GM12878 (cell line): ENCODE measurements at regions not wholly inside any gene's neighbourhood (a gene's known extent, or its start where the extent isn't known, plus 50 kb on each side); places are given as distances from the start of the nearest gene placed in this dataset.

Experiments
- ATAC-seq: fragments of 200-7000 bp; cut with Tn5 transposase; 3 replicates; pipeline ENCODE4 v1.9.1; 2020; ENCODE audit warnings: mild to moderate bottlenecking, moderate library complexity
- BruUV-seq: library from RNA; stranded (reverse); fragments of 400-500 nt; replicated peaks from 2 replicates; lab custom pipeline; 2021; lab: Mats Ljungman, UMichigan
- CTCF ChIA-PET: fragments of 300-600 bp; sonication (Branson Sonifier 250); formaldehyde crosslinking; extraction: SDS; loops from one replicate; lab custom pipeline; 2021; ENCODE audit warnings: inconsistent platforms; lab: Yijun Ruan, JAX
- POLR2A ChIA-PET: fragments of 350-600 bp; formaldehyde crosslinking; extraction: SDS; loops from one replicate; lab custom pipeline; 2021; ENCODE audit warnings: inconsistent platforms; lab: Charles Lee
- RAD21 ChIA-PET: fragments of 300-600 bp; sonication (Branson Sonifier 250); formaldehyde crosslinking; loops from one replicate; lab custom pipeline; 2023; ENCODE audit warnings: antibody characterized with exemption; ENCODE audit not compliant: unreplicated experiment; lab: Charles Lee
- SMC1A ChIA-PET: fragments of 300-600 bp; sonication (Branson Sonifier 250); formaldehyde crosslinking; loops from one replicate; lab custom pipeline; 2023; ENCODE audit not compliant: unreplicated experiment, uncharacterized antibody; lab: Charles Lee
- DNase-seq: peaks from one replicate; pipeline ENCODE4 v3.0.0-alpha.2; 2011; ENCODE audit warnings: low read depth, low spot score
- FAIRE-seq: peaks from 3 replicates; lab custom pipeline; 2011; peaks lifted over from hg19 to GRCh38; lab: Jason Lieb, UNC
- H2AFZ ChIP-seq: 2 replicates; pipeline ENCODE4 v1.6.0; 2011; ENCODE audit warnings: low read depth, low read length, control low read depth; ENCODE audit not compliant: control insufficient read depth
- H3K27ac ChIP-seq: 2 replicates; pipeline ENCODE4 v1.5.1; 2011; ENCODE audit warnings: control low read depth; ENCODE audit not compliant: control insufficient read depth, insufficient read depth
- H3K27me3 ChIP-seq, 2 experiments: replicated peaks in 1 of 2; 2 replicates each; pipeline versions ENCODE4 v1.6.0 to v1.6.1; 2011; ENCODE audit warnings: low read length in 1 of 2; ENCODE audit not compliant: control insufficient read depth in 2 of 2, insufficient read depth in 2 of 2
- H3K36me3 ChIP-seq, 2 experiments: 2 replicates each; pipeline ENCODE4 v1.5.1; 2011; ENCODE audit warnings: low read length in 1 of 2; ENCODE audit not compliant: control insufficient read depth in 2 of 2, insufficient read depth in 2 of 2
- H3K4me1 ChIP-seq: 2 replicates; pipeline ENCODE4 v1.6.1; 2011; ENCODE audit warnings: mild to moderate bottlenecking, low read length, moderate library complexity, mixed read lengths; ENCODE audit not compliant: control insufficient read depth, insufficient read depth
- H3K4me2 ChIP-seq: 2 replicates; pipeline ENCODE4 v1.6.0; 2011; ENCODE audit warnings: control low read depth; ENCODE audit not compliant: control insufficient read depth, insufficient read depth
- H3K4me3 ChIP-seq: fragments of 200-600 bp; sonication (generic); 2 replicates; pipeline ENCODE4 v1.5.1; 2016
- H3K79me2 ChIP-seq: 2 replicates; pipeline ENCODE4 v1.6.0; 2011; ENCODE audit warnings: low read length; ENCODE audit not compliant: control insufficient read depth, insufficient read depth
- H3K9ac ChIP-seq: 2 replicates; pipeline ENCODE4 v1.8.0; 2011; ENCODE audit warnings: low read length, control low read depth, mixed read lengths; ENCODE audit not compliant: control insufficient read depth, insufficient read depth
- H3K9me3 ChIP-seq: replicated peaks from 3 replicates; pipeline ENCODE4 v1.5.1; 2011; ENCODE audit warnings: mild to moderate bottlenecking, low read length; ENCODE audit not compliant: control insufficient read depth, insufficient read depth
- H4K20me1 ChIP-seq: 2 replicates; pipeline ENCODE4 v1.6.0; 2011; ENCODE audit not compliant: control insufficient read depth, insufficient read depth
- LARP7 ChIP-seq: fragments of 450-650 bp; IDR thresholded peaks from 2 replicates; pipeline ENCODE4 v1.6.1; 2017; ENCODE audit warnings: mild to moderate bottlenecking
- POLR2AphosphoS2 ChIP-seq: IDR thresholded peaks from 2 replicates; pipeline ENCODE4 v1.6.1; 2011; ENCODE audit warnings: low read depth, mild to moderate bottlenecking, low read length, improper control_type of control experiment, moderate library complexity
- RAD51 ChIP-seq: fragments of 450-650 bp; IDR thresholded peaks from 2 replicates; pipeline ENCODE4 v1.6.1; 2016; ENCODE audit warnings: moderate library complexity, mild to moderate bottlenecking, inconsistent platforms
- RB1 ChIP-seq: fragments of 450-650 bp; formaldehyde crosslinking; IDR thresholded peaks from 2 replicates; pipeline ENCODE4 v1.6.1; 2017; ENCODE audit warnings: mild to moderate bottlenecking, borderline replicate concordance
- SIN3A ChIP-seq: IDR thresholded peaks from 2 replicates; pipeline ENCODE4 v1.6.1; 2012; ENCODE audit warnings: low read depth, low read length, improper control_type of control experiment
- WGBS: methylation state at CpG from one replicate; pipeline ENCODE4 v1.1.6; 2016; ENCODE audit warnings: low lambda C conversion rate; ENCODE audit not compliant: insufficient replicate concordance, insufficient coverage; ENCODE audit errors: missing lambda C conversion rate; 5-methylcytosine and 5-hydroxymethylcytosine counted together
- in situ Hi-C: fragments of 300-500 bp; cut with MboI; formaldehyde crosslinking; loops from 9 replicates; pipeline ENCODE4 v1.14.3; 2018; ENCODE audit warnings: mixed read lengths
- intact Hi-C: fragments of 100-400 bp; cut with micrococcal nuclease; formaldehyde crosslinking; loops from one replicate; pipeline ENCODE4 v1.14.2; 2022; ENCODE audit not compliant: unreplicated experiment

- Histone ChIP-seq H3K4me3 (no peak overlapping the region), H3K36me3 (no peaks in the 10 kb centered on the region), H3K79me2 (no peaks in the 10 kb centered on the region), H3K4me1 (no peaks in the 10 kb centered on the region), H3K9ac (no peak overlapping the region), H3K27me3 (no peaks in the 10 kb centered on the region), H3K27ac (no peak overlapping the region), H3K4me2 (no peak overlapping the region)
- ChIA-PET CTCF (no interaction called here), SMC1A (interaction anchor here (1.1 kb wide), 1 partner anchor 9 kb away, joined by 3 read pairs; no protein-coding TSS in a partner anchor), RAD21 (no interaction called here), POLR2A (no interaction called here)
- WGBS: 23% methylated on average over 2 of the region's 2 CpGs
- intact Hi-C loops: no loop called here
- DNase-seq (no peak), ATAC-seq (no peak), FAIRE-seq (no peak)
- in situ Hi-C loops: no loop called here
- BruUV-seq: no TSS peak
- TF ChIP-seq RB1 (no peak), SIN3A (no peak), LARP7 (no peak)
- TF ChIP-seq, all 136 proteins: peak for 0
- Histone ChIP-seq H3K9me3 (no peaks in the 10 kb centered on the region), H4K20me1 (no peaks in the 10 kb centered on the region), H2AFZ (no peak overlapping the region)
These were observed 683.5 kb downstream of the LIG4 start for GRCh38 chr13:107531816-107532215.

- no peak for DNase-seq
- RAD21 ChIA-PET: no interaction called here
- POLR2A ChIA-PET: interaction anchor here (0.7 kb wide), 1 partner anchor 18 kb away, joined by 3 read pairs; no protein-coding TSS in a partner anchor
- SMC1A ChIA-PET: interaction anchor here (1.1 kb wide), 1 partner anchor 10 kb away, joined by 3 read pairs; no protein-coding TSS in a partner anchor
- no peak overlapping the region for H3K27ac ChIP-seq
- FAIRE-seq: no peak
- TF ChIP-seq RAD51: peak; percentile 25; the same call in 1 of the 2 replicates
- no peak for TF ChIP-seq POLR2AphosphoS2
- no peaks in the 10 kb centered on the region for H3K4me1 ChIP-seq
- H3K9me3 ChIP-seq: no peaks in the 10 kb centered on the region
- no peaks in the 10 kb centered on the region for H4K20me1 ChIP-seq
- in situ Hi-C loops (no loop called here), intact Hi-C loops (no loop called here)
- CTCF ChIA-PET: no interaction called here
- WGBS: 0% methylated on average over 3 of the region's 3 CpGs
- H3K27me3 ChIP-seq: no peaks in the 10 kb centered on the region
- H3K4me2 ChIP-seq: no peak overlapping the region
- no peaks in the 10 kb centered on the region for H3K79me2 ChIP-seq
- no peaks in the 10 kb centered on the region for H3K36me3 ChIP-seq
- H2AFZ ChIP-seq: no peak overlapping the region
- no peak for ATAC-seq
- no peak overlapping the region for H3K9ac ChIP-seq
- no peak overlapping the region for H3K4me3 ChIP-seq
- BruUV-seq: no TSS peak
These were observed 684.2 kb downstream of the LIG4 start for GRCh38 chr13:107531180-107531579.
